Type B pancreatic cell (in vitro differentiated cells): ENCODE measurements at regions not wholly inside any gene's neighbourhood (a gene's known extent, or its start where the extent isn't known, plus 50 kb on each side); places are given as distances from the start of the nearest gene placed in this dataset.

Experiments used
- DNase-seq: peaks from one replicate; pipeline ENCODE4 v3.0.0; 2021; ENCODE audit warnings: mixed read lengths; ENCODE audit not compliant: unreplicated experiment; ENCODE audit errors: extremely low spot score
- H3K27ac Mint-ChIP-seq: 2 replicates; pipeline ENCODE4 v1.8.0; 2021; ENCODE audit warnings: mild to moderate bottlenecking, mixed read lengths
- H3K27me3 Mint-ChIP-seq: 2 replicates; pipeline ENCODE4 v1.8.0; 2021; ENCODE audit warnings: mixed read lengths
- H3K36me3 Mint-ChIP-seq: 2 replicates; pipeline ENCODE4 v1.8.0; 2021; ENCODE audit warnings: mixed read lengths
- H3K4me1 Mint-ChIP-seq: one replicate; pipeline ENCODE4 v1.8.0; 2021; ENCODE audit warnings: mixed read lengths; ENCODE audit not compliant: unreplicated experiment
- H3K4me3 Mint-ChIP-seq: 2 replicates; pipeline ENCODE4 v1.8.0; 2021; ENCODE audit warnings: mild to moderate bottlenecking, mixed read lengths
- H3K9me3 Mint-ChIP-seq: 2 replicates; pipeline ENCODE4 v1.8.0; 2021; ENCODE audit warnings: mixed read lengths
- CTCF ChIP-seq: fragments of 200-600 bp; sonication (generic); conservative IDR thresholded peaks from 2 replicates; pipeline ENCODE4 v1.5.0; 2021; ENCODE audit warnings: antibody characterized with exemption, mild to moderate bottlenecking

GRCh38 chr9:7523426-7524043, 276.0 kb downstream of the DMAC1 start:
- Mint-ChIP-seq H3K9me3 (no peaks in the 10 kb centered on the region), H3K4me3 (no peak overlapping the region), H3K36me3 (no peaks in the 10 kb centered on the region), H3K27me3 (no peaks in the 10 kb centered on the region), H3K4me1 (peaks cover 9% of the 10 kb centered on the region), H3K27ac (no peak overlapping the region)
- TF ChIP-seq CTCF, result no peak
- no peak for DNase-seq

- H3K36me3 Mint-ChIP-seq, result no peaks in the 10 kb centered on the region
- DNase-seq, result no peak
- no peaks in the 10 kb centered on the region for H3K9me3 Mint-ChIP-seq
- no peak overlapping the region for H3K4me3 Mint-ChIP-seq
- TF ChIP-seq CTCF, result no peak
- H3K27me3 Mint-ChIP-seq, result no peaks in the 10 kb centered on the region
- peaks cover 9% of the 10 kb centered on the region for H3K4me1 Mint-ChIP-seq
- H3K27ac Mint-ChIP-seq, result no peak overlapping the region
Observed at GRCh38 chr9:7520396-7520795, 279.2 kb downstream of the DMAC1 start.

- no peak for TF ChIP-seq CTCF
- peaks cover 9% of the 10 kb centered on the region for H3K4me1 Mint-ChIP-seq
- H3K4me3 Mint-ChIP-seq, result no peak overlapping the region
- no peaks in the 10 kb centered on the region for H3K36me3 Mint-ChIP-seq
- no peak for DNase-seq
- no peaks in the 10 kb centered on the region for H3K27me3 Mint-ChIP-seq
- no peak overlapping the region for H3K27ac Mint-ChIP-seq
- no peaks in the 10 kb centered on the region for H3K9me3 Mint-ChIP-seq
Observed at GRCh38 chr9:7516376-7516775, 283.2 kb downstream of the DMAC1 start.

- no peak for TF ChIP-seq CTCF
- peak overlapping the region; percentile 13 for H3K4me3 Mint-ChIP-seq
- peak overlapping the region; percentile 41 for H3K27ac Mint-ChIP-seq
- H3K9me3 Mint-ChIP-seq, result peaks cover 4% of the 10 kb centered on the region
- H3K36me3 Mint-ChIP-seq, result no peaks in the 10 kb centered on the region
- DNase-seq, result no peak
- peaks cover 27% of the 10 kb centered on the region for H3K4me1 Mint-ChIP-seq
- H3K27me3 Mint-ChIP-seq, result no peaks in the 10 kb centered on the region
Observed at GRCh38 chr9:7510199-7510598, 289.4 kb downstream of the DMAC1 start.

- H3K9me3 Mint-ChIP-seq, result peaks cover 7% of the 10 kb centered on the region
- no peak for TF ChIP-seq CTCF
- peaks cover 27% of the 10 kb centered on the region for H3K4me1 Mint-ChIP-seq
Observed at GRCh38 chr9:7509576-7510145, 289.9 kb downstream of the DMAC1 start.

More at GRCh38 chr9:7509576-7510145, 289.9 kb downstream of the DMAC1 start:
- no peaks in the 10 kb centered on the region for H3K36me3 Mint-ChIP-seq
- H3K27me3 Mint-ChIP-seq, result no peaks in the 10 kb centered on the region
- H3K27ac Mint-ChIP-seq, result peak overlapping the region; percentile 41
- DNase-seq, result no peak
- peak overlapping the region; percentile 16 for H3K4me3 Mint-ChIP-seq
